GM21526 (cell line): ENCODE measurements at regions not wholly inside any gene's neighbourhood (a gene's known extent, or its start where the extent isn't known, plus 50 kb on each side); places are given as distances from the start of the nearest gene placed in this dataset.
"Not testable (repeated sequence)": the region's sequence is repeated elsewhere in the genome, so short reads cannot be mapped to it uniquely, and the experiment has no call there.

Experiments used
- ATAC-seq: cut with Tn5 transposase; IDR thresholded peaks from one replicate; pipeline ENCODE4 v1.9.1; 2021; ENCODE audit warnings: moderate library complexity; ENCODE audit not compliant: unreplicated experiment, low FRiP score

GRCh38 chr16:63806794-63807506 lies 1314.9 kb downstream of the CDH11 start:
- ATAC-seq, result no peak

GRCh38 chr16:63804126-63804525 lies 1317.7 kb downstream of the CDH11 start:
- no peak for ATAC-seq

GRCh38 chr16:63789603-63790002 lies 1332.3 kb downstream of the CDH11 start:
- no peak for ATAC-seq

- ATAC-seq, result no peak
Measured at GRCh38 chr16:63787014-63787413, 1334.8 kb downstream of the CDH11 start.

- no peak for ATAC-seq
Measured at GRCh38 chr16:63785170-63785569, 1336.7 kb downstream of the CDH11 start.

GRCh38 chr16:63776437-63776836 lies 1345.4 kb downstream of the CDH11 start:
- no peak for ATAC-seq

GRCh38 chr16:63776034-63776433 lies 1345.8 kb downstream of the CDH11 start:
- no peak for ATAC-seq

GRCh38 chr16:63774302-63774701 lies 1347.6 kb downstream of the CDH11 start:
- no peak for ATAC-seq

- ATAC-seq, result no peak
Measured at GRCh38 chr16:63769211-63769610, 1352.7 kb downstream of the CDH11 start.

- ATAC-seq, result not testable (repeated sequence)
Measured at GRCh38 chr16:63760246-63760645, 1361.6 kb downstream of the CDH11 start.

- ATAC-seq, result no peak
Measured at GRCh38 chr16:63752347-63752746, 1369.5 kb downstream of the CDH11 start.

GRCh38 chr16:63749276-63749675 lies 1372.6 kb downstream of the CDH11 start:
- no peak for ATAC-seq

GRCh38 chr16:63745456-63745855 lies 1376.4 kb downstream of the CDH11 start:
- no peak for ATAC-seq

GRCh38 chr16:63744077-63744874 lies 1377.6 kb downstream of the CDH11 start:
- no peak for ATAC-seq

GRCh38 chr16:63742150-63742549 lies 1379.7 kb downstream of the CDH11 start:
- no peak for ATAC-seq

GRCh38 chr16:63737633-63738032 lies 1384.2 kb downstream of the CDH11 start:
- no peak for ATAC-seq

GRCh38 chr16:63735456-63735855 lies 1386.4 kb downstream of the CDH11 start:
- no peak for ATAC-seq

- ATAC-seq, result no peak
Measured at GRCh38 chr16:63720848-63721247, 1401.0 kb downstream of the CDH11 start.

- ATAC-seq, result no peak
Measured at GRCh38 chr16:63719926-63720325, 1401.9 kb downstream of the CDH11 start.

GRCh38 chr16:63717806-63718205 lies 1404.1 kb downstream of the CDH11 start:
- no peak for ATAC-seq

GRCh38 chr16:63714876-63715275 lies 1407.0 kb downstream of the CDH11 start:
- ATAC-seq, result no peak

GRCh38 chr16:63712725-63713124 lies 1409.1 kb downstream of the CDH11 start:
- no peak for ATAC-seq
